GM12878 (cell line): ENCODE measurements at regions not wholly inside any gene's neighbourhood (a gene's known extent, or its start where the extent isn't known, plus 50 kb on each side); places are given as distances from the start of the nearest gene placed in this dataset.

Source experiments
- ATAC-seq: fragments of 200-7000 bp; cut with Tn5 transposase; 3 replicates; pipeline ENCODE4 v1.9.1; 2020; ENCODE audit warnings: mild to moderate bottlenecking, moderate library complexity
- BruUV-seq: library from RNA; stranded (reverse); fragments of 400-500 nt; replicated peaks from 2 replicates; lab custom pipeline; 2021; lab: Mats Ljungman, UMichigan
- CTCF ChIA-PET: fragments of 300-600 bp; sonication (Branson Sonifier 250); formaldehyde crosslinking; extraction: SDS; loops from one replicate; lab custom pipeline; 2021; ENCODE audit warnings: inconsistent platforms; lab: Yijun Ruan, JAX
- POLR2A ChIA-PET: fragments of 350-600 bp; formaldehyde crosslinking; extraction: SDS; loops from one replicate; lab custom pipeline; 2021; ENCODE audit warnings: inconsistent platforms; lab: Charles Lee
- RAD21 ChIA-PET: fragments of 300-600 bp; sonication (Branson Sonifier 250); formaldehyde crosslinking; loops from one replicate; lab custom pipeline; 2023; ENCODE audit warnings: antibody characterized with exemption; ENCODE audit not compliant: unreplicated experiment; lab: Charles Lee
- SMC1A ChIA-PET: fragments of 300-600 bp; sonication (Branson Sonifier 250); formaldehyde crosslinking; loops from one replicate; lab custom pipeline; 2023; ENCODE audit not compliant: unreplicated experiment, uncharacterized antibody; lab: Charles Lee
- DNase-seq: peaks from one replicate; pipeline ENCODE4 v3.0.0-alpha.2; 2011; ENCODE audit warnings: low read depth, low spot score
- FAIRE-seq: peaks from 3 replicates; lab custom pipeline; 2011; peaks lifted over from hg19 to GRCh38; lab: Jason Lieb, UNC
- H2AFZ ChIP-seq: 2 replicates; pipeline ENCODE4 v1.6.0; 2011; ENCODE audit warnings: low read depth, low read length, control low read depth; ENCODE audit not compliant: control insufficient read depth
- H3K27ac ChIP-seq: 2 replicates; pipeline ENCODE4 v1.5.1; 2011; ENCODE audit warnings: control low read depth; ENCODE audit not compliant: control insufficient read depth, insufficient read depth
- H3K27me3 ChIP-seq, 2 experiments: replicated peaks in 1 of 2; 2 replicates each; pipeline versions ENCODE4 v1.6.0 to v1.6.1; 2011; ENCODE audit warnings: low read length in 1 of 2; ENCODE audit not compliant: control insufficient read depth in 2 of 2, insufficient read depth in 2 of 2
- H3K36me3 ChIP-seq, 2 experiments: 2 replicates each; pipeline ENCODE4 v1.5.1; 2011; ENCODE audit warnings: low read length in 1 of 2; ENCODE audit not compliant: control insufficient read depth in 2 of 2, insufficient read depth in 2 of 2
- H3K4me1 ChIP-seq: 2 replicates; pipeline ENCODE4 v1.6.1; 2011; ENCODE audit warnings: mild to moderate bottlenecking, low read length, moderate library complexity, mixed read lengths; ENCODE audit not compliant: control insufficient read depth, insufficient read depth
- H3K4me2 ChIP-seq: 2 replicates; pipeline ENCODE4 v1.6.0; 2011; ENCODE audit warnings: control low read depth; ENCODE audit not compliant: control insufficient read depth, insufficient read depth
- H3K4me3 ChIP-seq: fragments of 200-600 bp; sonication (generic); 2 replicates; pipeline ENCODE4 v1.5.1; 2016
- H3K79me2 ChIP-seq: 2 replicates; pipeline ENCODE4 v1.6.0; 2011; ENCODE audit warnings: low read length; ENCODE audit not compliant: control insufficient read depth, insufficient read depth
- H3K9ac ChIP-seq: 2 replicates; pipeline ENCODE4 v1.8.0; 2011; ENCODE audit warnings: low read length, control low read depth, mixed read lengths; ENCODE audit not compliant: control insufficient read depth, insufficient read depth
- H3K9me3 ChIP-seq: replicated peaks from 3 replicates; pipeline ENCODE4 v1.5.1; 2011; ENCODE audit warnings: mild to moderate bottlenecking, low read length; ENCODE audit not compliant: control insufficient read depth, insufficient read depth
- H4K20me1 ChIP-seq: 2 replicates; pipeline ENCODE4 v1.6.0; 2011; ENCODE audit not compliant: control insufficient read depth, insufficient read depth
- GATAD2B ChIP-seq: fragments of 450-650 bp; conservative IDR thresholded peaks from 2 replicates; pipeline ENCODE4 v1.6.1; 2017; ENCODE audit warnings: low read depth, mild to moderate bottlenecking, moderate library complexity
- RB1 ChIP-seq: fragments of 450-650 bp; formaldehyde crosslinking; IDR thresholded peaks from 2 replicates; pipeline ENCODE4 v1.6.1; 2017; ENCODE audit warnings: mild to moderate bottlenecking, borderline replicate concordance
- WGBS: methylation state at CpG from one replicate; pipeline ENCODE4 v1.1.6; 2016; ENCODE audit warnings: low lambda C conversion rate; ENCODE audit not compliant: insufficient replicate concordance, insufficient coverage; ENCODE audit errors: missing lambda C conversion rate; 5-methylcytosine and 5-hydroxymethylcytosine counted together
- in situ Hi-C: fragments of 300-500 bp; cut with MboI; formaldehyde crosslinking; loops from 9 replicates; pipeline ENCODE4 v1.14.3; 2018; ENCODE audit warnings: mixed read lengths
- intact Hi-C: fragments of 100-400 bp; cut with micrococcal nuclease; formaldehyde crosslinking; loops from one replicate; pipeline ENCODE4 v1.14.2; 2022; ENCODE audit not compliant: unreplicated experiment
- TF ChIP-seq, protein P1 (sequence below): IDR thresholded peaks from 2 replicates; pipeline ENCODE4 v1.6.1; 2012; ENCODE audit warnings: mild to moderate bottlenecking, low read depth, low read length
- TF ChIP-seq, protein P2 (sequence below): fragments of 450-650 bp; IDR thresholded peaks from 2 replicates; pipeline ENCODE4 v1.6.1; 2016; ENCODE audit warnings: mild to moderate bottlenecking, moderate library complexity, borderline replicate concordance
- TF ChIP-seq, protein P3 (sequence below): fragments of 450-650 bp; IDR thresholded peaks from 2 replicates; pipeline ENCODE4 v1.6.1; 2018; ENCODE audit warnings: mild to moderate bottlenecking, low read depth, moderate library complexity; ENCODE audit not compliant: partially characterized antibody
- TF ChIP-seq, protein P4 (sequence below): IDR thresholded peaks from 2 replicates; pipeline ENCODE4 v1.6.1; 2011; ENCODE audit warnings: borderline replicate concordance, low read depth, mild to moderate bottlenecking, moderate library complexity, mixed read lengths, low read length; ENCODE audit not compliant: insufficient read depth; ENCODE audit errors: extremely low read length

DNA sequence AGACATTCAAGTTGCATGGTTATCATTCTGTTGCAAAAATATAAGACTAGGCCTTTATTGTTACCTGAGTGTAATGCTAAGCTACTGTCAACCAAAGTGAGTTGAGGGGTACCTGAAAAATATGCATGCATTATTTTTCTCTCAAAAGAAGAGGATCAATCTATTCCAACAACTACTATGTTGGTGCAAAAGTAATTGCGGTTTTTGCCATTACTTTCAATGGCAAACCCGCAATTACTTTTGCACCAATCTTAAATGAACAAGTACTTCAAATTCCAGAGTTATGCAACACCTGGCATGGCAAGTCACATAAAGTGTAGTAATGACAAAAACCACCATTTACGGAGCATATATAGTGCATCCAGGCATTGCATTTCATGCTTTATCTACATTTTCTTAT, 307.0 kb upstream of the NOX3 start:
- ATAC-seq, result no peak
- WGBS, result 44% methylated on average over 3 of the region's 3 CpGs
- Histone ChIP-seq H3K9ac (no peak overlapping the region), H3K79me2 (no peaks in the 10 kb centered on the region), H4K20me1 (no peaks in the 10 kb centered on the region), H3K4me2 (no peak overlapping the region), H2AFZ (no peak overlapping the region), H3K27me3 (no peaks in the 10 kb centered on the region), H3K27ac (no peak overlapping the region), H3K4me1 (no peaks in the 10 kb centered on the region), H3K36me3 (no peaks in the 10 kb centered on the region), H3K9me3 (no peaks in the 10 kb centered on the region), H3K4me3 (no peak overlapping the region)
- FAIRE-seq, result no peak
- RAD21 ChIA-PET, result no interaction called here
- SMC1A ChIA-PET, result no interaction called here
- in situ Hi-C loops, result no loop called here
- POLR2A ChIA-PET, result no interaction called here
- no TSS peak for BruUV-seq
- intact Hi-C loops, result loop anchor here (10.0 kb wide), 1 partner anchor 438 kb away; no protein-coding TSS in a partner anchor
- no peak for DNase-seq
- TF ChIP-seq, protein P1, sequence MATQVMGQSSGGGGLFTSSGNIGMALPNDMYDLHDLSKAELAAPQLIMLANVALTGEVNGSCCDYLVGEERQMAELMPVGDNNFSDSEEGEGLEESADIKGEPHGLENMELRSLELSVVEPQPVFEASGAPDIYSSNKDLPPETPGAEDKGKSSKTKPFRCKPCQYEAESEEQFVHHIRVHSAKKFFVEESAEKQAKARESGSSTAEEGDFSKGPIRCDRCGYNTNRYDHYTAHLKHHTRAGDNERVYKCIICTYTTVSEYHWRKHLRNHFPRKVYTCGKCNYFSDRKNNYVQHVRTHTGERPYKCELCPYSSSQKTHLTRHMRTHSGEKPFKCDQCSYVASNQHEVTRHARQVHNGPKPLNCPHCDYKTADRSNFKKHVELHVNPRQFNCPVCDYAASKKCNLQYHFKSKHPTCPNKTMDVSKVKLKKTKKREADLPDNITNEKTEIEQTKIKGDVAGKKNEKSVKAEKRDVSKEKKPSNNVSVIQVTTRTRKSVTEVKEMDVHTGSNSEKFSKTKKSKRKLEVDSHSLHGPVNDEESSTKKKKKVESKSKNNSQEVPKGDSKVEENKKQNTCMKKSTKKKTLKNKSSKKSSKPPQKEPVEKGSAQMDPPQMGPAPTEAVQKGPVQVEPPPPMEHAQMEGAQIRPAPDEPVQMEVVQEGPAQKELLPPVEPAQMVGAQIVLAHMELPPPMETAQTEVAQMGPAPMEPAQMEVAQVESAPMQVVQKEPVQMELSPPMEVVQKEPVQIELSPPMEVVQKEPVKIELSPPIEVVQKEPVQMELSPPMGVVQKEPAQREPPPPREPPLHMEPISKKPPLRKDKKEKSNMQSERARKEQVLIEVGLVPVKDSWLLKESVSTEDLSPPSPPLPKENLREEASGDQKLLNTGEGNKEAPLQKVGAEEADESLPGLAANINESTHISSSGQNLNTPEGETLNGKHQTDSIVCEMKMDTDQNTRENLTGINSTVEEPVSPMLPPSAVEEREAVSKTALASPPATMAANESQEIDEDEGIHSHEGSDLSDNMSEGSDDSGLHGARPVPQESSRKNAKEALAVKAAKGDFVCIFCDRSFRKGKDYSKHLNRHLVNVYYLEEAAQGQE, result no peak
- TF ChIP-seq, protein P2, sequence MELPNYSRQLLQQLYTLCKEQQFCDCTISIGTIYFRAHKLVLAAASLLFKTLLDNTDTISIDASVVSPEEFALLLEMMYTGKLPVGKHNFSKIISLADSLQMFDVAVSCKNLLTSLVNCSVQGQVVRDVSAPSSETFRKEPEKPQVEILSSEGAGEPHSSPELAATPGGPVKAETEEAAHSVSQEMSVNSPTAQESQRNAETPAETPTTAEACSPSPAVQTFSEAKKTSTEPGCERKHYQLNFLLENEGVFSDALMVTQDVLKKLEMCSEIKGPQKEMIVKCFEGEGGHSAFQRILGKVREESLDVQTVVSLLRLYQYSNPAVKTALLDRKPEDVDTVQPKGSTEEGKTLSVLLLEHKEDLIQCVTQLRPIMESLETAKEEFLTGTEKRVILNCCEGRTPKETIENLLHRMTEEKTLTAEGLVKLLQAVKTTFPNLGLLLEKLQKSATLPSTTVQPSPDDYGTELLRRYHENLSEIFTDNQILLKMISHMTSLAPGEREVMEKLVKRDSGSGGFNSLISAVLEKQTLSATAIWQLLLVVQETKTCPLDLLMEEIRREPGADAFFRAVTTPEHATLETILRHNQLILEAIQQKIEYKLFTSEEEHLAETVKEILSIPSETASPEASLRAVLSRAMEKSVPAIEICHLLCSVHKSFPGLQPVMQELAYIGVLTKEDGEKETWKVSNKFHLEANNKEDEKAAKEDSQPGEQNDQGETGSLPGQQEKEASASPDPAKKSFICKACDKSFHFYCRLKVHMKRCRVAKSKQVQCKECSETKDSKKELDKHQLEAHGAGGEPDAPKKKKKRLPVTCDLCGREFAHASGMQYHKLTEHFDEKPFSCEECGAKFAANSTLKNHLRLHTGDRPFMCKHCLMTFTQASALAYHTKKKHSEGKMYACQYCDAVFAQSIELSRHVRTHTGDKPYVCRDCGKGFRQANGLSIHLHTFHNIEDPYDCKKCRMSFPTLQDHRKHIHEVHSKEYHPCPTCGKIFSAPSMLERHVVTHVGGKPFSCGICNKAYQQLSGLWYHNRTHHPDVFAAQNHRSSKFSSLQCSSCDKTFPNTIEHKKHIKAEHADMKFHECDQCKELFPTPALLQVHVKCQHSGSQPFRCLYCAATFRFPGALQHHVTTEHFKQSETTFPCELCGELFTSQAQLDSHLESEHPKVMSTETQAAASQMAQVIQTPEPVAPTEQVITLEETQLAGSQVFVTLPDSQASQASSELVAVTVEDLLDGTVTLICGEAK, result peak; percentile 66; the same call in 1 of the 2 replicates
- TF ChIP-seq GATAD2B (no peak), RB1 (no peak)
- TF ChIP-seq, protein P3, sequence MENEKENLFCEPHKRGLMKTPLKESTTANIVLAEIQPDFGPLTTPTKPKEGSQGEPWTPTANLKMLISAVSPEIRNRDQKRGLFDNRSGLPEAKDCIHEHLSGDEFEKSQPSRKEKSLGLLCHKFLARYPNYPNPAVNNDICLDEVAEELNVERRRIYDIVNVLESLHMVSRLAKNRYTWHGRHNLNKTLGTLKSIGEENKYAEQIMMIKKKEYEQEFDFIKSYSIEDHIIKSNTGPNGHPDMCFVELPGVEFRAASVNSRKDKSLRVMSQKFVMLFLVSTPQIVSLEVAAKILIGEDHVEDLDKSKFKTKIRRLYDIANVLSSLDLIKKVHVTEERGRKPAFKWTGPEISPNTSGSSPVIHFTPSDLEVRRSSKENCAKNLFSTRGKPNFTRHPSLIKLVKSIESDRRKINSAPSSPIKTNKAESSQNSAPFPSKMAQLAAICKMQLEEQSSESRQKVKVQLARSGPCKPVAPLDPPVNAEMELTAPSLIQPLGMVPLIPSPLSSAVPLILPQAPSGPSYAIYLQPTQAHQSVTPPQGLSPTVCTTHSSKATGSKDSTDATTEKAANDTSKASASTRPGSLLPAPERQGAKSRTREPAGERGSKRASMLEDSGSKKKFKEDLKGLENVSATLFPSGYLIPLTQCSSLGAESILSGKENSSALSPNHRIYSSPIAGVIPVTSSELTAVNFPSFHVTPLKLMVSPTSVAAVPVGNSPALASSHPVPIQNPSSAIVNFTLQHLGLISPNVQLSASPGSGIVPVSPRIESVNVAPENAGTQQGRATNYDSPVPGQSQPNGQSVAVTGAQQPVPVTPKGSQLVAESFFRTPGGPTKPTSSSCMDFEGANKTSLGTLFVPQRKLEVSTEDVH, result no peak
- TF ChIP-seq, protein P4, sequence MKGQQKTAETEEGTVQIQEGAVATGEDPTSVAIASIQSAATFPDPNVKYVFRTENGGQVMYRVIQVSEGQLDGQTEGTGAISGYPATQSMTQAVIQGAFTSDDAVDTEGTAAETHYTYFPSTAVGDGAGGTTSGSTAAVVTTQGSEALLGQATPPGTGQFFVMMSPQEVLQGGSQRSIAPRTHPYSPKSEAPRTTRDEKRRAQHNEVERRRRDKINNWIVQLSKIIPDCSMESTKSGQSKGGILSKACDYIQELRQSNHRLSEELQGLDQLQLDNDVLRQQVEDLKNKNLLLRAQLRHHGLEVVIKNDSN, result no peak
- CTCF ChIA-PET, result no interaction called here
